Ishikawa (cell line): ENCODE measurements at regions not wholly inside any gene's neighbourhood (a gene's known extent, or its start where the extent isn't known, plus 50 kb on each side); places are given as distances from the start of the nearest gene placed in this dataset.

ENCODE experiments used
- CEBPB ChIP-seq: IDR thresholded peaks from 2 replicates; pipeline ENCODE4 v1.6.1; 2012
- CREB1 ChIP-seq: IDR thresholded peaks from 2 replicates; pipeline ENCODE4 v1.6.1; 2012; ENCODE audit warnings: low read depth
- EGR1 ChIP-seq: IDR thresholded peaks from 2 replicates; pipeline ENCODE4 v1.6.1; 2012
- EP300 ChIP-seq: IDR thresholded peaks from 2 replicates; pipeline ENCODE4 v1.6.1; 2012; ENCODE audit warnings: borderline replicate concordance
- FOXM1 ChIP-seq: IDR thresholded peaks from 2 replicates; pipeline ENCODE4 v1.6.1; 2012; ENCODE audit warnings: low read depth, borderline replicate concordance
- MAX ChIP-seq: IDR thresholded peaks from 2 replicates; pipeline ENCODE4 v1.6.1; 2012
- NFIC ChIP-seq: IDR thresholded peaks from 2 replicates; pipeline ENCODE4 v1.6.1; 2012
- RAD21 ChIP-seq: IDR thresholded peaks from 2 replicates; pipeline ENCODE4 v1.6.1; 2012; ENCODE audit warnings: low read depth
- REST ChIP-seq: IDR thresholded peaks from 2 replicates; pipeline ENCODE4 v1.6.1; 2012; ENCODE audit warnings: low read depth, mild to moderate bottlenecking
- TAF1 ChIP-seq: IDR thresholded peaks from 2 replicates; pipeline ENCODE4 v1.6.1; 2012; ENCODE audit warnings: low read depth, mild to moderate bottlenecking
- TCF12 ChIP-seq: IDR thresholded peaks from 2 replicates; pipeline ENCODE4 v1.6.1; 2012; ENCODE audit warnings: low read depth
- YY1 ChIP-seq: IDR thresholded peaks from 2 replicates; pipeline ENCODE4 v1.6.1; 2012; ENCODE audit warnings: low read depth

GRCh38 chr9:31389075-31389474 lies 995.4 kb upstream of the ACO1 start:
- TF ChIP-seq FOXM1, result no peak
- no peak for TF ChIP-seq MAX
- TF ChIP-seq TAF1, result no peak
- TF ChIP-seq TCF12, result no peak
- TF ChIP-seq EP300, result no peak
- no peak for TF ChIP-seq CEBPB
- no peak for TF ChIP-seq REST
- no peak for TF ChIP-seq NFIC
- no peak for TF ChIP-seq RAD21
- TF ChIP-seq YY1, result no peak
- no peak for TF ChIP-seq CREB1
- no peak for TF ChIP-seq EGR1
